Mesendoderm (in vitro differentiated cells): ENCODE measurements at regions not wholly inside any gene's neighbourhood (a gene's known extent, or its start where the extent isn't known, plus 50 kb on each side); places are given as distances from the start of the nearest gene placed in this dataset.

Experiments
- DNase-seq: peaks from one replicate; pipeline ENCODE4 v3.0.0; 2013
- H2AK5ac ChIP-seq: 2 replicates; pipeline ENCODE4 v1.6.1; 2013; ENCODE audit warnings: low read length, inconsistent platforms
- H2BK120ac ChIP-seq: 2 replicates; pipeline ENCODE4 v1.6.1; 2013; ENCODE audit warnings: low read depth, mild to moderate bottlenecking, low read length, moderate library complexity, mixed read lengths
- H2BK15ac ChIP-seq: replicated peaks from 2 replicates; pipeline ENCODE4 v1.6.1; 2013; ENCODE audit warnings: low read depth, mild to moderate bottlenecking, moderate library complexity
- H2BK5ac ChIP-seq: 2 replicates; pipeline ENCODE4 v1.6.1; 2013; ENCODE audit warnings: low read length, inconsistent platforms
- H3K18ac ChIP-seq: 2 replicates; pipeline ENCODE4 v1.6.1; 2013; ENCODE audit warnings: mild to moderate bottlenecking, low read length, mixed read lengths
- H3K23ac ChIP-seq: one replicate; pipeline ENCODE4 v1.6.1; 2013; ENCODE audit warnings: low read length
- H3K27ac ChIP-seq: 2 replicates; pipeline ENCODE4 v1.5.1; 2013; ENCODE audit warnings: low read depth, mild to moderate bottlenecking, inconsistent platforms, low read length, moderate library complexity
- H3K27me3 ChIP-seq: 2 replicates; pipeline ENCODE4 v1.6.1; 2013; ENCODE audit warnings: low read length, control low read depth, mild to moderate bottlenecking, inconsistent platforms; ENCODE audit not compliant: insufficient read depth, poor library complexity
- H3K36me3 ChIP-seq: 2 replicates; pipeline ENCODE4 v1.6.1; 2013; ENCODE audit warnings: low read length, inconsistent platforms; ENCODE audit not compliant: control insufficient read depth, insufficient read depth
- H3K4ac ChIP-seq: one replicate; pipeline ENCODE4 v1.6.1; 2013; ENCODE audit warnings: low read depth, mild to moderate bottlenecking, low read length, moderate library complexity
- H3K4me1 ChIP-seq: 2 replicates; pipeline ENCODE4 v1.6.1; 2013; ENCODE audit warnings: low read depth, low read length, inconsistent platforms; ENCODE audit not compliant: control insufficient read depth
- H3K4me2 ChIP-seq: 2 replicates; pipeline ENCODE4 v1.6.1; 2013; ENCODE audit warnings: low read length
- H3K4me3 ChIP-seq: 2 replicates; pipeline ENCODE4 v1.5.1; 2013; ENCODE audit warnings: mild to moderate bottlenecking, low read length
- H3K56ac ChIP-seq: one replicate; pipeline ENCODE4 v1.6.1; 2013; ENCODE audit warnings: low read length
- H3K79me1 ChIP-seq: 2 replicates; pipeline ENCODE4 v1.6.1; 2013; ENCODE audit warnings: low read length, inconsistent platforms
- H3K79me2 ChIP-seq: 2 replicates; pipeline ENCODE4 v1.6.1; 2013; ENCODE audit warnings: mild to moderate bottlenecking, low read length; ENCODE audit not compliant: control insufficient read depth, insufficient read depth
- H3K9ac ChIP-seq: 2 replicates; pipeline ENCODE4 v1.6.1; 2013; ENCODE audit warnings: low read length, inconsistent platforms
- H4K5ac ChIP-seq: one replicate; pipeline ENCODE4 v1.6.1; 2013; ENCODE audit warnings: low read length
- H4K8ac ChIP-seq: one replicate; pipeline ENCODE4 v1.6.1; 2013; ENCODE audit warnings: low read depth, mild to moderate bottlenecking, control low read depth, low read length, moderate library complexity
- WGBS: extraction: QIAGEN DNeasy Blood & Tissue Kit; methylation state at CpG from one replicate; pipeline ENCODE4 v1.1.7; 2013; ENCODE audit warnings: low lambda C conversion rate, missing lambda C conversion rate; ENCODE audit not compliant: insufficient coverage; ENCODE audit errors: extremely low coverage; 5-methylcytosine and 5-hydroxymethylcytosine counted together

DNA sequence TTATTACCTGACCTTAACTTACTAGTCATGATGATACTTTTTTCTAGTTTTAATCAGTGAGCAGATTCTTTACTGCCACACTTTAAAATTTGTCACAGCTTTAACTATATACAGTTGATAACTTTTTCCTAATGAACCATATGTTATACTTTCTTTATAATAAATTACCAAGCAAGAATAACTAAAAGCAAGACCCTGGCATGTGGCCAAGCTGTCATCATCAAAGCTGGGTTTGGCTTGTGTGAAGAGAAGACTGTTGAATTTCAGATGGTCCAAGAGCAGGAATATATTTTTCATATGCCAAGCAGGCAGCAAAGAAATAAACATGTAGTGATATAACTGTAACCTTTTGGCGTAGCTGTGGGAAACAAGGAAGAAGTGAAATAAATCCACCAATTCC is 93.5 kb downstream of the PUS7L start:
- no peak overlapping the region for H3K9ac ChIP-seq
- no peaks in the 10 kb centered on the region for H3K36me3 ChIP-seq
- H4K8ac ChIP-seq: no peak overlapping the region
- H2AK5ac ChIP-seq: no peak overlapping the region
- H3K23ac ChIP-seq: no peak overlapping the region
- H3K79me2 ChIP-seq: no peaks in the 10 kb centered on the region
- no peak overlapping the region for H3K18ac ChIP-seq
- H3K56ac ChIP-seq: no peak overlapping the region
- no peak overlapping the region for H2BK120ac ChIP-seq
- no peak overlapping the region for H4K5ac ChIP-seq
- no peak overlapping the region for H2BK15ac ChIP-seq
- H3K4ac ChIP-seq: no peak overlapping the region
- H3K4me2 ChIP-seq: no peak overlapping the region
- no peak overlapping the region for H3K27ac ChIP-seq
- no peaks in the 10 kb centered on the region for H3K79me1 ChIP-seq
- H3K27me3 ChIP-seq: no peaks in the 10 kb centered on the region
- no CpG with 5 or more reads among the region's 1 CpG for WGBS
- no peak overlapping the region for H3K4me3 ChIP-seq
- DNase-seq: no peak
- no peaks in the 10 kb centered on the region for H3K4me1 ChIP-seq
- no peak overlapping the region for H2BK5ac ChIP-seq

DNA sequence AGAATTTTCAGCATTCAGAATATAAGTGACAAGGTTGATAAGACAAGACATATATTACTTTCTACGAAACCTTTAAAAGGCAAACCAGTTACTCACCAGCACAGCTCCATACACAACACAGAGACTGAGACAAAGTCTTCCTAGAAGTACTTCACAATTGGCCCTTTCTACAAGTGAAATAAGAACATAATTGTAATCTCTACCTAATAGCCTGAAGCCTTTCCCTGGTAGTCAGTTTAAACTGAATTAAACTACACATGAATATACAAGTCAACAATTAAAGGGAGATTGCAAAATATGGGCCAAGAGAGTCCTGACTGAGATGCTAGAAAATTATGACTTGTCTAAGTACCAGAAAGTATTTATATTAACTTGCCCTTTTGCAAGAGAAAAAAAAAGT is 95.9 kb downstream of the PUS7L start:
- Histone ChIP-seq H2BK120ac (no peak overlapping the region), H2BK5ac (no peak overlapping the region), H2BK15ac (no peak overlapping the region), H3K4me3 (no peak overlapping the region), H3K9ac (no peak overlapping the region), H3K27me3 (no peaks in the 10 kb centered on the region), H3K79me2 (no peaks in the 10 kb centered on the region), H3K27ac (no peak overlapping the region), H4K8ac (no peak overlapping the region), H3K56ac (no peak overlapping the region), H3K36me3 (no peaks in the 10 kb centered on the region), H4K5ac (no peak overlapping the region), H3K4me2 (no peak overlapping the region), H3K18ac (no peak overlapping the region), H3K4ac (no peak overlapping the region), H2AK5ac (no peak overlapping the region), H3K23ac (no peak overlapping the region), H3K4me1 (no peaks in the 10 kb centered on the region), H3K79me1 (no peaks in the 10 kb centered on the region)
- WGBS: no CpG with 5 or more reads among the region's 1 CpG
- DNase-seq: no peak

DNA sequence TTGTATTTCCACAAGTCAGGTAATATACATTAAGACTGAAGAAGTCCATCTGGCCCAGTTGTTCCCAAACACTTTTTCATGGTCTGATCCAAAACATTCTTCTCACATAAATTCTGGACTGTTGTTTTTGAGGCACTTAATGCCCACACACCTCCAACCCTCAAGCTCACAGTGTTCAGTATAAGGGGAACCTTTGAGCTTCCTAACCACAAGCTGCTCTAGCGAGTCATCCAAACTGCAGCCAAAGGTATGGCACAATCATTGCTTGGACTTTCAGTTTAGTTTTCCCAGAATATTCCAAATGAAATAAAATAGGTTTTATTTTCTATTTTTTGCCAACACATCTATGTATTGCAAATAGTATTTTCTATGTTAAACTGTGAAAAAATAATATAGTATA is 103.0 kb downstream of the PUS7L start:
- Histone ChIP-seq H2AK5ac (no peak overlapping the region), H3K79me1 (no peaks in the 10 kb centered on the region), H3K4me2 (no peak overlapping the region), H3K4ac (no peak overlapping the region), H2BK5ac (no peak overlapping the region), H3K9ac (no peak overlapping the region), H2BK120ac (no peak overlapping the region), H4K8ac (no peak overlapping the region), H3K4me3 (no peak overlapping the region), H2BK15ac (no peak overlapping the region), H3K79me2 (no peaks in the 10 kb centered on the region), H3K23ac (no peak overlapping the region), H3K36me3 (no peaks in the 10 kb centered on the region), H3K4me1 (no peaks in the 10 kb centered on the region), H3K18ac (no peak overlapping the region), H3K27ac (no peak overlapping the region), H4K5ac (no peak overlapping the region), H3K27me3 (no peaks in the 10 kb centered on the region), H3K56ac (no peak overlapping the region)
- DNase-seq: no peak
- no CpG with 5 or more reads among the region's 1 CpG for WGBS

DNA sequence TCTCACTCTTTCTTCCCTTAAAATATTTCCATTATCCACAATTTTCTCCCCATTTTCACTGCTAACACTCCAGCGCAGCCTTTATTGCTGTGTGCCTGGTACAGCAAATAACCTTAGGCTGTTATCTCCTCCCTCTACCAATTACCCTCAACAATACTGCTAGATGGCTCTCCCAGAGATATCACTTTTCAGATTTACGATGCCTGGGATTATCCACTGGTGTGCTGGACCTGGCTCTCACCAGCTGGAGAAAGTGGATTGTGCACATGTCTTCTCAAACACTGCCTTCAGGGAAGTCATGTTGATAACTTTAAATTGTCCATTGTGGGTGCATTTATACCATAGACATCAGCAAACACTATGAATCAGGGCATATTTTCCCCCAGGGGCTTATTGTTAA is 101.9 kb upstream of the ADAMTS20 start:
- H3K27ac ChIP-seq: no peak overlapping the region
- H3K4me1 ChIP-seq: no peaks in the 10 kb centered on the region
- H3K18ac ChIP-seq: no peak overlapping the region
- 100% methylated on average over 1 of the region's 2 CpGs for WGBS
- H3K79me1 ChIP-seq: no peaks in the 10 kb centered on the region
- no peaks in the 10 kb centered on the region for H3K27me3 ChIP-seq
- H2BK120ac ChIP-seq: no peak overlapping the region
- H3K4me3 ChIP-seq: no peak overlapping the region
- no peak overlapping the region for H4K8ac ChIP-seq
- H3K23ac ChIP-seq: no peak overlapping the region
- no peak overlapping the region for H2BK5ac ChIP-seq
- no peak overlapping the region for H3K56ac ChIP-seq
- no peak for DNase-seq
- H3K4ac ChIP-seq: no peak overlapping the region
- no peaks in the 10 kb centered on the region for H3K36me3 ChIP-seq
- no peak overlapping the region for H3K9ac ChIP-seq
- no peak overlapping the region for H3K4me2 ChIP-seq
- H2BK15ac ChIP-seq: no peak overlapping the region
- no peak overlapping the region for H4K5ac ChIP-seq
- H3K79me2 ChIP-seq: no peaks in the 10 kb centered on the region
- no peak overlapping the region for H2AK5ac ChIP-seq

DNA sequence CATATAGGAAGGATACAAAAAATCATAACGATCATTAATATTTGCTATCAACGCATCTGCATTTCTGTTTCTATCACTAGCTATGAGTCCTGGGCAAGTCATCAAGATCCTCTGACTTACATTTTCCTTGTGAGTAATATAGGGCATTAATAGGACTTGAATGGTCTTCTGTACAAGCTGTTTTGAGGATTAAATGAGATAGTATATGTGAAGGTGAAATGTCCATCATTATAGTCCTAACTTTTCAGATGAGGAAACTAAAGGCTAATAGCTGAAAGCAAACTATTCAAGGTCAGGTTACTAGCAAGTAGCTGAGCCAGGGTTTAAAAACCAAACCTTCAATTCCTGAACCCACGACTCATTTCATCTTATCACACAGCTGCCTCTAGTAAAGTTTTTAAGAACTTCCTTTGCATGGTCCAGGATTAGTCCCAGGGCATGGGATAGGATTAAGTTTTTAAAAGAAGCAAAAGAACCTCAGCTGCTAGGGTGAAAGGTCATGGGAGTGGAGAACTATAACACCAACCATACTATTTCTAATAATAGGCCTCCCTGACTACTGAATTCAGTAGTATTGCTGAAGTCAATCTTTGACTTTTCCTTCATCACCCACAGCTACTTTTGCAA is 101.4 kb upstream of the ADAMTS20 start:
- DNase-seq: no peak
- no peak overlapping the region for H2AK5ac ChIP-seq
- H3K4me3 ChIP-seq: no peak overlapping the region
- no peaks in the 10 kb centered on the region for H3K4me1 ChIP-seq
- H2BK5ac ChIP-seq: no peak overlapping the region
- no peak overlapping the region for H3K56ac ChIP-seq
- H4K8ac ChIP-seq: no peak overlapping the region
- no peak overlapping the region for H3K4ac ChIP-seq
- no peak overlapping the region for H3K18ac ChIP-seq
- H4K5ac ChIP-seq: no peak overlapping the region
- H2BK120ac ChIP-seq: no peak overlapping the region
- no peak overlapping the region for H3K27ac ChIP-seq
- no peak overlapping the region for H2BK15ac ChIP-seq
- WGBS: no CpG with 5 or more reads among the region's 3 CpGs
- no peak overlapping the region for H3K4me2 ChIP-seq
- H3K79me2 ChIP-seq: no peaks in the 10 kb centered on the region
- no peaks in the 10 kb centered on the region for H3K27me3 ChIP-seq
- no peak overlapping the region for H3K23ac ChIP-seq
- H3K79me1 ChIP-seq: no peaks in the 10 kb centered on the region
- H3K9ac ChIP-seq: no peak overlapping the region
- H3K36me3 ChIP-seq: no peaks in the 10 kb centered on the region

DNA sequence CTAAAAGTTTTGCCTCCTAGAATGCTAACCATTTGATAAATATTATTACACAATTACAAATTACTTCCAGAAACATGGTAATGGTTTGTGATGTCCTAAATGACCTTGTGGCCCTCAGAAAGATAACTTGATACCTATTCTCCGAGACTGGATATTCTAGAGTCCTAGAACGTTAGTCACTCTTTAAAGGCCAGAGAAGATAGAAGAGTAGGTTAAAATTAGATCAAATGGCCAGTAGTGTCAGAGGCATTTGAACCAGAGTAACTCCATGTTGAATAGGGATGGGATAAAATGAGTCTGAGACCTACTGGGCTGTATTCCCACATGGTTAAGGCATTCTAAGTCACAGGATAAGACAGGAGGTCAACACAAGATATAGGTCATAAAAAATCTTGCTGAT is 96.6 kb upstream of the ADAMTS20 start:
- DNase-seq: no peak
- H3K56ac ChIP-seq: no peak overlapping the region
- H4K8ac ChIP-seq: no peak overlapping the region
- no peak overlapping the region for H3K27ac ChIP-seq
- H2AK5ac ChIP-seq: no peak overlapping the region
- no peak overlapping the region for H3K23ac ChIP-seq
- H3K4ac ChIP-seq: no peak overlapping the region
- WGBS: no CpG with 5 or more reads among the region's 2 CpGs
- H3K4me2 ChIP-seq: no peak overlapping the region
- no peak overlapping the region for H3K18ac ChIP-seq
- no peaks in the 10 kb centered on the region for H3K27me3 ChIP-seq
- H3K79me2 ChIP-seq: no peaks in the 10 kb centered on the region
- no peaks in the 10 kb centered on the region for H3K4me1 ChIP-seq
- H3K79me1 ChIP-seq: no peaks in the 10 kb centered on the region
- H2BK5ac ChIP-seq: no peak overlapping the region
- H4K5ac ChIP-seq: no peak overlapping the region
- no peak overlapping the region for H2BK120ac ChIP-seq
- no peak overlapping the region for H3K4me3 ChIP-seq
- no peaks in the 10 kb centered on the region for H3K36me3 ChIP-seq
- H2BK15ac ChIP-seq: no peak overlapping the region
- no peak overlapping the region for H3K9ac ChIP-seq
